ENCODE measurements at regions not wholly inside any gene's neighbourhood (a gene's known extent, or its start where the extent isn't known, plus 50 kb on each side); places are given as distances from the start of the nearest gene placed in this dataset.

- no peak for DNase-seq (ENCODE audit: low read depth, low spot score)
Observed at GRCh38 chr17:83144421-83145357, 65.3 kb downstream of the METRNL start.

GRCh38 chr17:83145358-83145738 is 65.9 kb downstream of the METRNL start:
- DNase-seq (ENCODE audit: low read depth, low spot score): no peak

GRCh38 chr17:83145831-83146230 is 66.4 kb downstream of the METRNL start:
- no peak for DNase-seq (ENCODE audit: low read depth, low spot score)

GRCh38 chr17:83146347-83146746 is 66.9 kb downstream of the METRNL start:
- no peak for DNase-seq (ENCODE audit: low read depth, low spot score)

- DNase-seq (ENCODE audit: low read depth, low spot score): no peak
Observed at GRCh38 chr17:83147280-83147679, 67.9 kb downstream of the METRNL start.

- DNase-seq (ENCODE audit: low read depth, low spot score): no peak
Observed at GRCh38 chr17:83148317-83149028, 69.1 kb downstream of the METRNL start.

GRCh38 chr17:83149029-83149725 is 69.8 kb downstream of the METRNL start:
- no peak for DNase-seq (ENCODE audit: low read depth, low spot score)

GRCh38 chr17:83149761-83150251 is 70.4 kb downstream of the METRNL start:
- no peak for DNase-seq (ENCODE audit: low read depth, low spot score)

GRCh38 chr17:83150369-83151055 is 71.1 kb downstream of the METRNL start:
- no peak for DNase-seq (ENCODE audit: low read depth, low spot score)

- DNase-seq (ENCODE audit: low read depth, low spot score): no peak
Observed at GRCh38 chr17:83151056-83151441, 71.6 kb downstream of the METRNL start.

GRCh38 chr17:83151442-83152226 is 72.2 kb downstream of the METRNL start:
- no peak for DNase-seq (ENCODE audit: low read depth, low spot score)

GRCh38 chr17:83152227-83152744 is 72.9 kb downstream of the METRNL start:
- DNase-seq (ENCODE audit: low read depth, low spot score): no peak

GRCh38 chr17:83152745-83153611 is 73.6 kb downstream of the METRNL start:
- DNase-seq (ENCODE audit: low read depth, low spot score): no peak

- DNase-seq (ENCODE audit: low read depth, low spot score): no peak
Observed at GRCh38 chr17:83153681-83154310, 74.4 kb downstream of the METRNL start.

- DNase-seq (ENCODE audit: low read depth, low spot score): no peak
Observed at GRCh38 chr17:83154311-83155127, 75.1 kb downstream of the METRNL start.

GRCh38 chr17:83155128-83156121 is 76.0 kb downstream of the METRNL start:
- no peak for DNase-seq (ENCODE audit: low read depth, low spot score)

GRCh38 chr17:83156408-83156807 is 77.0 kb downstream of the METRNL start:
- no peak for DNase-seq (ENCODE audit: low read depth, low spot score)
